Pancreas (tissue), 10 donors: ENCODE measurements at regions not wholly inside any gene's neighbourhood (a gene's known extent, or its start where the extent isn't known, plus 50 kb on each side); places are given as distances from the start of the nearest gene placed in this dataset.

ENCODE experiments used
- ATAC-seq, 4 donors: fragments of 200-7000 bp; cut with Tn5 transposase; one replicate each; pipeline versions ENCODE4 v1.8.0 to v1.9.1; 2020; ENCODE audit warnings: mild to moderate bottlenecking in 4 of 4, moderate library complexity in 4 of 4
- DNase-seq, 6 donors: peaks; one replicate each; pipeline ENCODE4 v3.0.0-alpha.2; 2020
- FAIRE-seq: peaks from 2 replicates; lab custom pipeline; 2012; peaks lifted over from hg19 to GRCh38; lab: Jason Lieb, UNC
- H3K27ac ChIP-seq, 4 donors: fragments of 200-600 bp; sonication (generic); 1 replicate in 3 of 4; 2 replicates in 1 of 4; pipeline versions ENCODE4 v1.5.0 to v1.8.0; 2020
- H3K27me3 ChIP-seq, 4 donors: fragments of 200-600 bp; one replicate each; pipeline ENCODE4 v1.8.0; 2021
- H3K36me3 ChIP-seq, 3 donors: fragments of 200-600 bp; sonication (generic) in 1 of 3; one replicate each; pipeline versions ENCODE4 v1.5.0 to v1.8.0; 2020 to 2021
- H3K4me1 ChIP-seq, 3 donors: fragments of 200-600 bp; one replicate each; pipeline ENCODE4 v1.8.0; 2021
- H3K4me3 ChIP-seq, 4 donors: fragments of 200-600 bp; sonication (generic) in 2 of 4; one replicate each; pipeline versions ENCODE4 v1.5.0 to v1.8.0; 2020 to 2021
- H3K9me3 ChIP-seq, 4 donors: fragments of 200-600 bp; one replicate each; pipeline ENCODE4 v1.8.0; 2021
- WGBS, 2 donors: extraction: QIAGEN DNeasy Blood & Tissue Kit; methylation state at CpG; one replicate each; pipeline ENCODE4 v1.1.7; 2013; 5-methylcytosine and 5-hydroxymethylcytosine counted together
- intact Hi-C, 3 donors: fragments of 100-400 bp; cut with DNase I; formaldehyde crosslinking; loops; one replicate each; pipeline versions ENCODE4 v1.11.1 to v1.14.2; 2022
- TF ChIP-seq, protein P1 (sequence below), 4 donors: fragments of 200-600 bp; sonication (generic) in 3 of 4; IDR thresholded peaks; one replicate each; pipeline versions ENCODE4 v1.5.0 to v1.8.0; 2021; ENCODE audit warnings: antibody characterized with exemption in 4 of 4
- donor health status: healthy with polysubstance abuse.
- donor health status: DM: no; HTN: no; CAD: no; lungs with moderate emphysema.
- donor health status: DM: no; HTN: no; CAD: no.
- donor health status: control.
- donor health status: control.
- donor health status: Bipolar disorder and iron deficiency.
- donor health status: DM: yes; HTN: yes; CAD: no.
- donor health status: DM: no; HTN: no; CAD: no.
- donor health status: DM: no; HTN: no; CAD: no.
- donor health status: DM: yes; HTN: yes; CAD: no.

DNA sequence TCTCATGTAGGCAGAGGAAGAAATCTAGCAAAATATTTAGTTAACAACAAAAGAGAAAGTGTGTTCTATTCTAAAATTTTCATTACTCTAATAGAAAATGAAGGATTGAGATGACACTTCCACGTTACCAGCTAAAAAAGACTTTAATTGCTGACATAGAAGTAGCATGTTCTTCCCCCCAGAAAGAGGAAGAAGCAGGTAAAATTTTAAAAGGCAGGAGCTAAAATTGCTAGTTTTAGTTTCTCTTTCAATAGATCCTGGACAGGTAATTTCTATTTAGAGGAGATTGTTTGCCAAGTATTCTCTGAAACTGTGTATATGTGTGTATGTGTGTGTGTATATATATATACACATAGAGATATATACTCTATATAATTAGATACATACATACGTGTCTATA is 248.1 kb upstream of the FMN2 start:
- Histone ChIP-seq H3K27ac (no peak overlapping the region), H3K9me3 (no peaks in the 10 kb centered on the region), H3K4me1 (no peaks in the 10 kb centered on the region), H3K36me3 (no peaks in the 10 kb centered on the region), H3K27me3 (no peaks in the 10 kb centered on the region), H3K4me3 (no peak overlapping the region)
- ATAC-seq, result no peak
- no peak for FAIRE-seq
- TF ChIP-seq, protein P1, sequence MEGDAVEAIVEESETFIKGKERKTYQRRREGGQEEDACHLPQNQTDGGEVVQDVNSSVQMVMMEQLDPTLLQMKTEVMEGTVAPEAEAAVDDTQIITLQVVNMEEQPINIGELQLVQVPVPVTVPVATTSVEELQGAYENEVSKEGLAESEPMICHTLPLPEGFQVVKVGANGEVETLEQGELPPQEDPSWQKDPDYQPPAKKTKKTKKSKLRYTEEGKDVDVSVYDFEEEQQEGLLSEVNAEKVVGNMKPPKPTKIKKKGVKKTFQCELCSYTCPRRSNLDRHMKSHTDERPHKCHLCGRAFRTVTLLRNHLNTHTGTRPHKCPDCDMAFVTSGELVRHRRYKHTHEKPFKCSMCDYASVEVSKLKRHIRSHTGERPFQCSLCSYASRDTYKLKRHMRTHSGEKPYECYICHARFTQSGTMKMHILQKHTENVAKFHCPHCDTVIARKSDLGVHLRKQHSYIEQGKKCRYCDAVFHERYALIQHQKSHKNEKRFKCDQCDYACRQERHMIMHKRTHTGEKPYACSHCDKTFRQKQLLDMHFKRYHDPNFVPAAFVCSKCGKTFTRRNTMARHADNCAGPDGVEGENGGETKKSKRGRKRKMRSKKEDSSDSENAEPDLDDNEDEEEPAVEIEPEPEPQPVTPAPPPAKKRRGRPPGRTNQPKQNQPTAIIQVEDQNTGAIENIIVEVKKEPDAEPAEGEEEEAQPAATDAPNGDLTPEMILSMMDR (IDR thresholded peaks at IDR 0.05), result no peak
- intact Hi-C loops, result no loop called here
- 77 to 87% methylated on average over 2 of the region's 2 CpGs for WGBS, 2 donors
- DNase-seq, result no peak

- DNase-seq, result no peak
- Histone ChIP-seq H3K27me3 (no peaks in the 10 kb centered on the region), H3K4me1 (no peaks in the 10 kb centered on the region), H3K27ac (no peak overlapping the region), H3K9me3 (no peaks in the 10 kb centered on the region), H3K4me3 (no peak overlapping the region), H3K36me3 (no peaks in the 10 kb centered on the region)
- WGBS, 2 donors, result 83 to 92% methylated on average over 1 of the region's 1 CpG
- TF ChIP-seq, protein P1 (IDR thresholded peaks at IDR 0.05), result no peak
- no peak for FAIRE-seq
- intact Hi-C loops, result no loop called here
- ATAC-seq, result no peak
Measured at GRCh38 chr1:239844833-239845232, 246.8 kb upstream of the FMN2 start.

- TF ChIP-seq, protein P1 (IDR thresholded peaks at IDR 0.05), result no peak
- no peaks in the 10 kb centered on the region for H3K9me3 ChIP-seq
- H3K4me1 ChIP-seq, result peaks cover 0 to 7% (median 7%) of the 10 kb centered on the region in 3 donors
- intact Hi-C loops, result no loop called here
- FAIRE-seq (no peak), DNase-seq (no peak), ATAC-seq (no peak)
- no peak overlapping the region for H3K27ac ChIP-seq
- H3K4me3 ChIP-seq, result no peak overlapping the region
- 80 to 91% methylated on average over 2 of the region's 2 CpGs for WGBS, 2 donors
- H3K27me3 ChIP-seq, result no peaks in the 10 kb centered on the region
- H3K36me3 ChIP-seq, result no peaks in the 10 kb centered on the region
Measured at GRCh38 chr1:239854922-239855321, 236.8 kb upstream of the FMN2 start.

- Histone ChIP-seq H3K4me1 (peaks cover 0 to 7% (median 7%) of the 10 kb centered on the region in 3 donors), H3K36me3 (no peaks in the 10 kb centered on the region), H3K9me3 (no peaks in the 10 kb centered on the region), H3K27ac (no peak overlapping the region), H3K4me3 (no peak overlapping the region), H3K27me3 (no peaks in the 10 kb centered on the region)
- ATAC-seq (no peak), FAIRE-seq (no peak), DNase-seq (no peak)
- TF ChIP-seq, protein P1 (IDR thresholded peaks at IDR 0.05), result no peak
- intact Hi-C loops, result no loop called here
- 82 to 83% methylated on average over 6 of the region's 6 CpGs for WGBS, 2 donors
Measured at GRCh38 chr1:239856067-239856466, 235.6 kb upstream of the FMN2 start.

- WGBS, 2 donors, result 13 to 25% methylated on average over 1 of the region's 1 CpG
- Histone ChIP-seq H3K27ac (no peak overlapping the region), H3K27me3 (no peaks in the 10 kb centered on the region), H3K9me3 (no peaks in the 10 kb centered on the region), H3K4me3 (no peak overlapping the region), H3K36me3 (no peaks in the 10 kb centered on the region), H3K4me1 (peaks cover 0 to 7% (median 7%) of the 10 kb centered on the region in 3 donors)
- DNase-seq, result no peak
- TF ChIP-seq, protein P1 (IDR thresholded peaks at IDR 0.05), result no peak
- FAIRE-seq, result no peak
- intact Hi-C loops, result no loop called here
- peak in 2 of 4 donors; percentile 63 to 64 for ATAC-seq
Measured at GRCh38 chr1:239856924-239857323, 234.8 kb upstream of the FMN2 start.
